HL-60 (cell line): ENCODE measurements at regions not wholly inside any gene's neighbourhood (a gene's known extent, or its start where the extent isn't known, plus 50 kb on each side); places are given as distances from the start of the nearest gene placed in this dataset.

ENCODE experiments used
- DNase-seq, 2 experiments: peaks; one replicate each; pipeline ENCODE4 v3.0.0-alpha.2; 2010 to 2020; ENCODE audit warnings: low read depth in 1 of 2, low spot score in 1 of 2
- H3K27ac ChIP-seq: fragments of 250-450 bp; sonication (Bioruptor Pico); replicated peaks from 2 replicates; pipeline ENCODE4 v1.5.1; 2020; ENCODE audit warnings: mild to moderate bottlenecking, moderate library complexity
- H3K27me3 ChIP-seq: fragments of 250-450 bp; sonication (Bioruptor Pico); 2 replicates; pipeline ENCODE4 v1.5.1; 2021; ENCODE audit warnings: mild to moderate bottlenecking, moderate library complexity; ENCODE audit not compliant: insufficient read depth, poor library complexity, severe bottlenecking
- H3K4me3 ChIP-seq: replicated peaks from 2 replicates; pipeline ENCODE4 v1.5.1; 2011; ENCODE audit warnings: mild to moderate bottlenecking, control low read depth, low read length; ENCODE audit not compliant: insufficient read depth
- CTCF ChIP-seq: IDR thresholded peaks from one replicate; pipeline ENCODE4 v1.5.1; 2011; ENCODE audit warnings: low read length, control low read depth, inconsistent platforms; ENCODE audit not compliant: insufficient read depth
- GABPA ChIP-seq: IDR thresholded peaks from 2 replicates; pipeline ENCODE4 v1.6.1; 2012; ENCODE audit warnings: low read depth
- POLR2AphosphoS5 ChIP-seq: IDR thresholded peaks from 2 replicates; pipeline ENCODE4 v1.6.1; 2012; ENCODE audit warnings: low read depth
- REST ChIP-seq: IDR thresholded peaks from 2 replicates; pipeline ENCODE4 v1.6.1; 2012; ENCODE audit warnings: low read depth; ENCODE audit not compliant: insufficient replicate concordance
- SPI1 ChIP-seq: IDR thresholded peaks from 2 replicates; pipeline ENCODE4 v1.6.1; 2012; ENCODE audit warnings: low read depth, mild to moderate bottlenecking, borderline replicate concordance

- no peak overlapping the region for H3K4me3 ChIP-seq
- no peak overlapping the region for H3K27ac ChIP-seq
- H3K27me3 ChIP-seq = no peaks in the 10 kb centered on the region
- TF ChIP-seq REST = no peak
- TF ChIP-seq SPI1 = no peak
- no peak for TF ChIP-seq GABPA
- TF ChIP-seq CTCF = no peak
- TF ChIP-seq POLR2AphosphoS5 = no peak
- no peak for DNase-seq
Observed at GRCh38 chr2:37862620-37863019, 62.5 kb upstream of the RMDN2 start.

- no peak for TF ChIP-seq SPI1
- no peak for TF ChIP-seq REST
- no peak for TF ChIP-seq POLR2AphosphoS5
- TF ChIP-seq CTCF = no peak
- no peak for TF ChIP-seq GABPA
- DNase-seq = no peak
- H3K27ac ChIP-seq = no peak overlapping the region
- no peak overlapping the region for H3K4me3 ChIP-seq
- no peaks in the 10 kb centered on the region for H3K27me3 ChIP-seq
Observed at GRCh38 chr2:37864217-37864616, 60.9 kb upstream of the RMDN2 start.

- H3K4me3 ChIP-seq = no peak overlapping the region
- no peak for DNase-seq
- H3K27me3 ChIP-seq = no peaks in the 10 kb centered on the region
- H3K27ac ChIP-seq = no peak overlapping the region
- TF ChIP-seq REST (no peak), CTCF (no peak), GABPA (no peak), SPI1 (no peak), POLR2AphosphoS5 (no peak)
Observed at GRCh38 chr2:37865640-37866039, 59.4 kb upstream of the RMDN2 start.
